ENCODE measurements at regions not wholly inside any gene's neighbourhood (a gene's known extent, or its start where the extent isn't known, plus 50 kb on each side); places are given as distances from the start of the nearest gene placed in this dataset.

DNA sequence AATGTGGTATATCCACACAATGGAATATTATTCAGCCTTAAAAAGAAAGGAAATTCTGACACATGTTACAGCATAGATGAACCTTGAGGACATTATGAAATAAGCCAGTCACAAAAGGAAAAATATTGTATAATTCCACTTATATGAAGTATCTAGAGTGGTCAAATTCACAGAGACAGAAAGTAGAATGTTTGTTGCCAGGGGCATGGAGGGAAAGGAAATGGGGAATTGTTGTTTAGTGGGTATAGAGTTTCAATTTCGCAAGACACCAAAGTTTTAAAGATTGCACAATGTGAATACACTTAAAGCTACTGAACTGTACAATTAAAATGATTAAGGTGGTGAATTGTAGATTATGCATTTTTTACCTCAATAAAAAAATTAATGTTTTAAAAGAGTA is 92.9 kb downstream of the TXNL1 start:
- no peak for DNase-seq (ENCODE audit: low read depth, low spot score)

DNA sequence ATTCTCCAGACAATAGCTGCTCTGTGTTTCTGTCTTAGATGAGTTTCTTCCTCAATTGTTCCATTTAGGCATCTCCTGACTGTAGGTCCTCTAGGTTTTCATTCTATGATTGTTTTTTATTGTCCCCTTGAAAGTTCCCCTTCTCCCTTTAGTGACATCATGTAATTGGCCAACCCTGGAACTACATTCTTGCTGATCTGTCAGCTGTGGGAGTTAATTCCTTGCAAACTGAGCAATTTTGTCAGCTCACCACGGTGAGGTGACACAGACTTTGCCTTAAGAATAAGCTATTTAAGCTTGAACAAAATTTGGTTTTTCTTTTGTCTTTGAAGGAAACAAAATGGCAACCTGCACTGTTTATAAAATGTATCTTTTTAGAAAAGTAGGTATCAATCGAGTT is 95.9 kb downstream of the TXNL1 start:
- no peak for DNase-seq (ENCODE audit: low read depth, low spot score)

DNA sequence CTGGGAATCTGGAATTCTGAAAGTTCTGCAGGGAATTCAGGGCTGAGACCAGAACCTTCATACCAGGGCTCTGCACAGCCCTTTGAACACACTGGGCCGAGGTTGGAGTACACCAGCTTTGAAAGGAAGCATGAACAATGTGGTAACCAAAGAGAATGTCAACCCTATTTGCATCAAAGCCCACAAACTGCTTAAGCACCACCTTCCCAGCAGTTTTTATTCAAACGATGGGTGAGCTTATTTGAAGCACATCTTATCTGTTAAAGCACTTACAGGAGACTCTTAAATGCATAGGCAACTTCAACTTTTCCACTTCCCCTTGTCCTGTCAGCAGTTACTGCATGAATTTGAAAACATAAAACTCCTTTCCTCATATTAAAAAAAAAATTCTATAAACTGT is 96.6 kb downstream of the TXNL1 start:
- no peak for DNase-seq (ENCODE audit: low read depth, low spot score)

DNA sequence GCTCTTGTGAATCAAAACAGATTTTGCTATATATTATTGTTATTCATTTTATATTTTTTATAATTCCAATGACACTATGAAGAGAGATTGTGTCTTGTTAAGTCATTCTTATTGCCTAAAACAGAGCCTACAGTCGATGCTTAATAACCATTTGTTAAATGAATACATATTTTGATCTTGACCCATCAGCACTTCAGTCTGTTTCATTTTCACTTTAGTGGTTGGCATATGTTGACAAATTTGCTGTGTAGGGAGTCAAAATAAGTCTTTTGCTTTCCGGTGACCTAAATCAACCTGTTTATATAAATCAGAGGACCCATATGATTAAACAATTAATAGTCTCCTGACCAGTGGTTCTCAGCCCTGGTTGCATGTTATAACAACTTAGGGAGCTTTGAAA is 97.1 kb downstream of the TXNL1 start:
- no peak for DNase-seq (ENCODE audit: low read depth, low spot score)

DNA sequence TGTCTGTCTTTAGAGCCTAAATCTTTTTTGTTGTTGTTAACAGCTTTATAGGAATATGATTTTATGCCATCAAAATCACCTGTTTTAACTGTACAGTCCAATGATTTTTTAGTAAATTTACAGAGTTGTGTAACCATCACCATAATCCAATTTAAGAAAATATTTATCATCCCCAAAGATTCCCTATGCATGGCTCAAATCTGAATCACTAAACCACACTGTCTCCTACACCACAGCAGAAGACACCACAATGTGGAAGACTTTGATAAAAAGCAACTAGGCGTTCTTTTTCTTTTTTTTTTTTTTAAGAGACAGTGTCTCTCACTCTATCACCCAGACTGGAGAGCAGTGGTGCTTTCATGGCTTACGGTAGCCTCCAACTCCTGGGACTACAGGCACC is 99.6 kb downstream of the TXNL1 start:
- DNase-seq (ENCODE audit: low read depth, low spot score), result no peak

DNA sequence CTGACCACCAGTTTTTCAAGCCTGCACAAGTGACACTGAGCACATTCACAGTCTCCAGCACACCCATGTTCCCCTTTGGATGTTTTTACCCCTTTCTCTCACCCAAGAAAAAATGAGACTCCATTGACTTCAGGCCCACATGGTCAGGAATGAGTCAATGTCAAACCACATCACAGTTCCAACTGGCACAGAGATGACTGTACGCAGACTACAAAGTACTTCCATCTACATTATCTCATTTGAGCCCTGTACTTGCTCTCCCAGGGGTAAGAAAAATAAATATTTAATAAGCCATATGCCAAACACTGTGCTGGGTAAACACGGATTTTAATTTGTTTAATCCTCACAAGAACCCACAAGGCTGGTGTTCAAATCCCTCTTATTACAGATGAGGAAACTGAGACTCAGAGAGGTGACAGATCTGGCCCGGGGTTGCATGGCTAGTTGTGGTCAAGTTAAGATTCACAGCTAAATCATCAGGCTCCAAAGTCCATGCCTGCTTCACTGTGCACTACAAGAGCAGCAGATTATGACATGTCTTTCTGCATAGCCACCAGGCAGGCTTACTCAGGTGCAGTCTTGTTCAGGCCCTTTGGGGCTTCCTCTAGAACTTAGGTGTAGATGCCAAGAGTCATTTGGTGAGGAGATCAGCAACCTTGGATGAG is 106.1 kb downstream of the TXNL1 start:
- DNase-seq (ENCODE audit: low read depth, low spot score), result no peak

DNA sequence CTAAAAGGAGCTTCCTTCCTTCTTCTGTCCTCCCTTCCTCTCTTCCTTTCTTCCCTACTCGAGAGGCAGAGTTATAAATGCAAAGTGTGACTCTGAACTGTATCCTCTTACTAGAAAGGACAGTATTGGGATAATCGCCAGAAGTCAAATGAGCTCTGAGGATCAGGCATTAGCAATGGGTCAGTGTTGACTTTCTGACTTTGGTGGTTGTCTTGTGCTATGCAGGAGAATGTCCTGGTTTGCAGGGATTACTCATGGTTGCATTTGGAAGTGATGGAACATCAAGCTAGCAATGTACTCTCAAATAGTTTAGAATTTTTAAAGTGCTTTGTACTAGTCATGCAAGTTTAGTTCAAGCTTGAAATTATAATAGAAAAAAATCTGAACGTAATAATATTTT is 115.6 kb downstream of the TXNL1 start:
- no peak for DNase-seq (ENCODE audit: low read depth, low spot score)

DNA sequence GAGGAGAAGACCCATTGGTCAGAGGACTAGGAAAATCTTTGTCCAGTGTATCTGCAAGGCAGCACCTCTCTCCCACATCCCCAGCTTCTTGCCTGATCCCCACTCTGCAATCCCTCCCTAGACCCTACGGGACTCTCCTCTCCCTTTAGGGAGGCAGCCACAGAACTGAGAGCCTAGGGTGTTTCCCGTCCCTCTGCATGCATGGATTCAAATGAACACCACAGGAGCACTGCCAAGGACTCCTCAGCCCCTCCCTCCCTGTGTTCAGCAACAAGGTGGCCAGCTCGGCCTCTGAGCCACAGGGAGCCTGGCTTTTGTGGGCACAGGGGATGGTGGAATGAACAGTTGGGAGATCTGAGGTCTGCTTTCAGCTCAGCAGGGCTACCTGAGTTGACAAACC is 117.1 kb downstream of the TXNL1 start:
- DNase-seq (ENCODE audit: low read depth, low spot score), result no peak

DNA sequence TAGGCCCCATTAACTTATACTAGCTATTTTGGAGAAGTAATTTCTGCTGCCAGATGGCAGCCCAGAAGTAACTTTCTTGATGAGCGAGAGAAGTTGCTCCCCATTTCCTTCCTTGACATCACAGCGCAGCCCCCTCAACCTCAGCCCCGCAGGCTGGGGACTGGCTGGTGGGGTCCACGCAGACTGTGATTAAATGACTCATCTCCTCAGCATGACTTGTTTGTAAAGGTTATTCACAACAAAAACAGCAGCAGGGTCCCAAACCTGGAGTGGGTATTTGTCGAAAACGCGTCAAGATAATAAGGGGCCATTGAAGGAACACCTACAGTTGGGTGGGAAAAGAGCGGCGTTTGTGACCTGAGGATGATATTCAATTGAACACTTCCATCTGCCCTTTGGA is 120.6 kb downstream of the TXNL1 start:
- DNase-seq (ENCODE audit: low read depth, low spot score), result no peak

DNA sequence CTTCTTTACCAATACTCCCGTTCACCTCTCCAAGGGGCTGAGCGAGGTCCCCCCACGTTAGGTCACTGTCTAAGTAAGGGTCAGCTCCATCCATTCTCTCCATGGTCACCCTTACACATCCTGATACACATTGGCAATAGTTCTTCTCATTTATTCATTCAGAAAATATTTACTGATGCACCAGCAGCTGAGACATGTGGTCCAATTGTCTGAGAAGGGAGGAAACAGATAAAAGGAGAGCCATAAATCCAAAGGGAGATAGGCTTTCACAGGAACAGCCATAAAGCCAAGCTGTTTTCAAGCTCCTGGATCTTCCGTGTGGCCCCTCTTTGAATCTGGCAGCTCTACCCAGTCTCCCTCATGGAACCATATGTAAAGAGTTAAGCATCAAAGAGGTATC is 121.2 kb downstream of the TXNL1 start:
- DNase-seq (ENCODE audit: low read depth, low spot score), result no peak

DNA sequence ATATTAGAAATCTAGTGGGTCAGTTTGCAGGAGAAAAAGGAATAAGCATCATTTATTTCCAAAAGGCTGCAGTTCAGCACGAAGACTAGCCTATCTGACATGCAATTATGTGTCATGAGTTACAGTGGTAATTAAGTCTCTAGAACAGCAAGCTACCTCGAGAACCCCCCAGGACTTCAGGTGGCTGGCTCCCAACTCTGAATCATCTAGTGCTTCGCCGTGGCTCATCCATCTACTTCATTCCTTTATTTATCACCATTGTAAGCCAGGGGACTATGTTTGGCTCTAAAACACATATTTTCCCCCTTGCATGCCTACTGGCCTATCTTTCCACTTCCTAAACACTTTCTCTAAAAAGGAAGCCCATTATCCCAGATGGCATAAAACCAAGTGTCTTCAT is 121.6 kb downstream of the TXNL1 start:
- no peak for DNase-seq (ENCODE audit: low read depth, low spot score)

DNA sequence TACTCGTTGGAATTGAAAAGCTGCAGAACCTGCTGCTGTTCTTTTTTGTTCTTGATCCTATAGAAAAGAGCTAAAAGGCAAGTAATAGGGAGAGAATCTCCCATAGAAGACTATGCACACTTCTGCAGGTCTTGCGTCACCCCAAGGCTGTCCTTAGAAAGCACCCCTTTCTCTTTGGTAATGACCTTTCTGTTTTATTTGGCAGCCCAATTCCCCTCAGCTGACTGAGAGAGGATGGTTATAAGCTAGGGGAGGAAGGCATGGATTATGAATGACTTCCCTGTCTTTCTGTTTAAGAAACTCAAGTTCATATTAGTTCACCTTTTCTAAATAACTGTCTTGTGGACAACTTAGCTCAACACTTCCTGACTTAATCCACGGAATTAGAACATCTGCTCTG is 122.9 kb downstream of the TXNL1 start:
- DNase-seq (ENCODE audit: low read depth, low spot score), result no peak

DNA sequence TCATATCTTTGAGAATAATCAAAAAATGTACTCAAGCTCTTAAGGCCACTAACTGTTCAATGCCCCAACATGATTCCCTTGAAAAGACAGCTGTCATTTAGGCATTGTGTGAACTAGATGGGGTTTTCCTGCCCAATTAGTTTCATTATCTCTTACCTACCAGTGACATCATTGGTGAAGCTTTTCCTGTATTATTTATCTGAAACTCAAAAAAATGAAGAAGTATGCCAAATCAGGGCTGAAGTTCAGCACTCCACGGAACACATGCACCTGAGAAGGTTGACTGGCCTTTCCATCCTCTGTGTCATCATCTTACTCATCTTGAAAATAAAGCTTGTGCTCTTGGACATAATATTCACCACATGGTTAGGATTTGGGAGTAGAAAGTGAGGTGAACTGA is 126.4 kb downstream of the TXNL1 start:
- DNase-seq (ENCODE audit: low read depth, low spot score), result no peak

DNA sequence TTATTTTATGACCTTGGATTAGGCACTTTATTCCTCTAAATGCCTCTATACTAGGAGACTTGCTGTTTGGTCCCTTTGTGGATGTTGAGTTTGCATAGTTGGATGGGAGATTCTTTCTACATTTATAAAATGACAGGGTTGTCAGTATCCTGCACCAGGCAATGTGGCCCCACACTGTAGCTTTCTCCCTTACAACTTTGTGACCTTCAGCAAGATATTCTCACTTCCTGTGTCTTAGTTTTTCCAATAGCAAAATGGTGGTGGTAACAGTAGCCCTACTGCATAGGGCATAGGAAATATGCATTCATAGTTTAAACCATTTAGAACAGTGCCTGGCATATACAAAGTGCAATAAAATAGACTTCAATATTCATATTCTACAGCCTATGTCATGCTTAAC is 128.3 kb downstream of the TXNL1 start:
- no peak for DNase-seq (ENCODE audit: low read depth, low spot score)

DNA sequence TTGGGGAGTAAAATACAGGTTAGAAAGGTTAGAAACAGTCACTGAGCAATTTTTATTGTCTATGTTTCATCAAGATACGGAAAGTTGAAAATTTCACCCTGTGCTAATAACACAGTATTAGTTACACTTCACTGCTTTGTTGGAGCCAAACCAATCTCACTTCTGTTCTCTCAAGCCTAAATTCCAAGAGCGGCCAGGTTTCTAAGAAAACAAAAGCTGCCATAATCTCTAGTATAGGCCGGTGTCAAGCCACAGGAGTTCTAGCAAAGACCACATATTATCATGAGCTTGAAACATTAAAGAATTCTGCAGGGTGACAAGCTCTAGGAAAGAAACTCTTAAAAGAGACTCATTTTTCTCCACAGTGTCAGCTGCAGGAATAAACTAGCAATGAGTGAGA is 128.7 kb downstream of the TXNL1 start:
- no peak for DNase-seq (ENCODE audit: low read depth, low spot score)

DNA sequence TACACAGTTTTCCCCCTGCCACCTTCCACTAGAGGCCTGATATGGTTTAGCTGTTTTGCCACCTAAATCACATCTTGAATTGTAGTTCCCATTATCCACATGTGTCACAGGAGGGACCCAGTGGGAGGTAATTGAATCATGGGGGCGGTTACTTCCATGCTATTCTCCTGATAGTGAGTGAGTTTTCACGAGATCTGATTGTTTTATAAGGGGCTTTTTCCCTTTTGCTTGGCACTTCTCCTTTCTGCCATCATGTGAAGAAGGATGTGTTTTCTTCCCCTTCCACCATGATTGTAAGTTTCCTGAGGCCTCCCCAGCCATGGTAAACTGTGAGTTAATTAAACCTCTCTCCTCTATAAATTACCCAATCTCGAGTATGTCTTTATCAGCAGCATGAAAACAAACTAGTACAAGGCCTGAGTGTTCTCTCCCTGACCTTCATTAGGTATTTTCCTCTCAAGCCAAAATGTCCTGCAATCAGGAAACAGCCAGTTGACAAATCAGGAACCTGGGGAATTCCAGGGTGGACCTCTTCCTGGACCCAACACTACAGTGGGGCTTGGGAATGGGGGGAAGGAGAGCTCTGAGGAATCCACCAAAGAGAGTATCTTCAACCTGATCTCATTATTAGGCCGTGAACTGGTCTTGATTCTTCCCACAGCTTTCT is 129.9 kb downstream of the TXNL1 start:
- DNase-seq (ENCODE audit: low read depth, low spot score), result no peak

DNA sequence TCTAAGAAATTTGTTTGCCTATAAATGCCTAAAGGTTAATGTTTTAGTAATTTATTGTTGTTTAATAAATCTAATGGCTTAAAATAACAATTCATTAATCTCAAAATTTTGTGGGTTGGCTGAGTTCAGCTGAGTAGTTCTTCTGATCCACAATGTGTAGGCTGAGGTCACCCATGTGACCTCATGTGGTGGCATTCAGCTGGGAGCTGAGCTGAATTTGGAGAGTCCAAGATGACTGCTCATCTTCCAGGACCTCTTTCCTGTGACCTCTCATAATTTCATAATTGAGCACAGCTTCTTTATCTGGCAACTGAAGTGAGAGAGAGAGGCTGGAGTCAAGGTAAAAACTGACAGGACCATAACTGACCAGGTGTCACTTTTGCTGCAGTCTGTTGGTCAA is 132.4 kb downstream of the TXNL1 start:
- DNase-seq (ENCODE audit: low read depth, low spot score), result no peak

DNA sequence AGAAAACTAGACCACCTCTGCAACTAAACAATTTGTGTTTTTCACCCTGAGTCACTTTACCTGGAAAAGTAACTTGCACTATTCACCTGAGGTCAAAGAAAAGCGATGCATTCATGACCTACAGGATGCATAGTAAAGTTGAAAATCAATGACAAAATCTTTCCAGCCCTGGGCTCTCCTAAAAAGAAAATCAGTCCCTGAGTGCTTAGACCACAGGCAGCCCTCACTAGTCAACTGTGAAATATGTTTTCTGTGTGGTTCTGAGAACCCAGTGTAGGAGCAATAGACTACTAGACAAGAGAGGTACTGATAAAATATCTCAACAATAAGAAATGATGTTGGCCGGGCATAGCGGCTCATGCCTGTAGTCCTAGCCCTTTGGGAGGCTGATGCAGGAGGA is 133.1 kb downstream of the TXNL1 start:
- DNase-seq (ENCODE audit: low read depth, low spot score), result no peak

DNA sequence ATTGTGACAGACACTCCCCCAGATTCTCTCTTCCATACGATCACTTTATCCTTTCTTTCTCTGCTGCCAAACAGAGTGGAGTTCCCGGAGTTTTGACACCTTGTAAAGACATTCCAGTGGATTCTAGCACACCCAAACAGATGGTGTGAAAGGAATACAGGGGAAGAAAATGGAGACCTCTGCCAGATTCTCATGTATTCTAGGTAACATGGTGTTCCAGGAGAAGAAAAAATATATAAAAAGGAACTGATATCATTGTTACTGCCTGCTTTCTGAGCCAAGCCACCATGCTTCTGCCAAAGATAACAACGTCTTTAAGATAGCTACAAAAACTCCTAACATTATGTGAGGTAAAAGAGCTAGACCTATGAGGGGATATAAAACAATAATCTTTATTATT is 136.5 kb downstream of the TXNL1 start:
- DNase-seq (ENCODE audit: low read depth, low spot score), result no peak

DNA sequence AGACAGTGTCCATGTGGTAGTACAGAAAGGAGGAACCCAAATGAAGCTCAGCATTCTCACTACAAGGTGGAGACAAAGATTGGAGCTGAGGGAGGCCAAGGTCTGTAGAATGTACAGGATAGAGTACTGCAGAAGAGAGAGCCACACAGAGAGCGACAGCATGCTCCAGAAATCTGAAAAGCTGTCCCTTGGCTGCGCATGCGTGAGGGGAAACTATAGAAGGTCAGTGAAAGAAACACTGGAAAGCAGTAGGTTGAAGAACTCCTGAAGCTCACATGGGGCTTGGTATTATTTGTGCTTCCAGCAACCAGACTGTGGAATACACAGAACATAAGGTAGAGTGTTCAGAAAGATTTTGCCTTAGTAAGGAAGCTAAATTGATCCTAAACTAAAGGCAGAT is 142.5 kb downstream of the TXNL1 start:
- DNase-seq (ENCODE audit: low read depth, low spot score), result no peak

DNA sequence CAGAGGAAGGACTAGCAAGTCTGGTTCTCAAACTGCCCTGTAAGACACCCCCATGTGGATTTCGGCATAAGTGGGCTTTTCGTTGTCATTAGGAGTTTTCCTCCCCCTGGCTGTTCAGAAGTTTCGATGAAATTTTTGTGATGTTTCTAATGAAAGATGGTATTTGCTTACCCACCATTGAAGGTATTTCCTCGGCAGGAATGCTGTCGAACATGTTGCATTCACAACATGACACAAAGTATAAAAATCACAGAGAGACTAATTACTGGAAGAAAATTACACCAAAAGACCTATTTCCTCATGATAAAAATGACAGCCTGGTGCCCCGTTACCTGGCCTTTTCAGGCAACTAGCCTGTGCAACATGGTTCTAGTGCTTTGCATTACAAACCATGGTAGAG is 144.9 kb downstream of the TXNL1 start:
- no peak for DNase-seq (ENCODE audit: low read depth, low spot score)

DNA sequence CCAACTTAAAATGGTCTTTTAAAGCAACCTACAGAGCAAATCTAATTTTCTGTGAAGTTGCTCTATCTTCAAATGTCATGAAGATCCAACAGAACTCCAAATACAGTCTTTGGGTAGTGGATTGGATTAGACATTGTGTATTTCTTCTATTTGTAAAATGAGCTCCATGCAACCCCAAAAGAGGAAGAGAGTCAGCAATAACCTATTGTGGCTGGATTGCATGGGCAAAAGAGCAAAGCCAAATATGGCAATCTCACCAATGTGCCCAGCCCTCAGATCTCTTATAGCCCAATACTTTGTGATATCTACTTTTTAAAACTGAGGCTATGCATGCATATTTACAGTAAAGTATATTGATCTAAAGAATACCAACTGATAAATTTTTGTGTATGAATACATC is 146.3 kb downstream of the TXNL1 start:
- DNase-seq (ENCODE audit: low read depth, low spot score), result no peak

DNA sequence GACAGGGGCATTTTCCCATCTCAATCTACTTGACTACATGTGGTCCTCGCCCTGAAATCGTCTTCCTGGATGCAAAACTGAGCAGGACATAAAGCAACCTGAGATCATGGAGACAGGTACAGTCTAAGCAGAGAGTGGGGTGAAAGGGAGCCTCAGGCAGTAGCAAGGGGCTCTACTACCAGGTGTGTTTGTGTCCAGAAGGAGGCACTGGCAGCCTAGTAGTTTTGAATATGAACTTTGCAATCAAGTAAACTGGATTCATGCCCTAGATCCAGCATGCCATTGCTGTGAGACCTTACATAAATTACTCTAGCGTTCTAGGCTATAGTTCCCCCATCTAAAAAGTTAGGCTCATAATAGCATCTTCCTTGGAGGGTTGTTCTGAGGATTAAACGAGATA is 147.4 kb downstream of the TXNL1 start:
- no peak for DNase-seq (ENCODE audit: low read depth, low spot score)

DNA sequence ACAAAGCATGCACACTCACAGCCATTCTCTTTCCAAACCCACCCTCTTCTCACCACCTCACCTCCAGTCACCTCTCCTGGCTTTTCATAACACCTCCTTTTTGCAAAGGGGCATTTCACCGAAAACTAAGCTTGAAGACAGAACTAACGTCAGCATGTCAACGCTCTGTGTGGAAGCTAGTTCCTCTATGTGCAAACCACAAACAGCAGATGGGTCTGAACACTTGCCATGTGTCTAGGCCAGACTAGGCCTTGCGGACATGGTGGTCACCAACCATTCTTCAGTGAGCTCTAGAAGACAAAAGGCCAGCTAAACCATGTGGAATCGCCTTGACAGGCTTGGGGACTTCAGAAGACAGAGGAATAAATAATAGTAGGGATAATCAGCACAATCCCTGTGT is 148.5 kb downstream of the TXNL1 start:
- no peak for DNase-seq (ENCODE audit: low read depth, low spot score)
